ENCODE measurements at regions not wholly inside any gene's neighbourhood (a gene's known extent, or its start where the extent isn't known, plus 50 kb on each side); places are given as distances from the start of the nearest gene placed in this dataset.

DNA sequence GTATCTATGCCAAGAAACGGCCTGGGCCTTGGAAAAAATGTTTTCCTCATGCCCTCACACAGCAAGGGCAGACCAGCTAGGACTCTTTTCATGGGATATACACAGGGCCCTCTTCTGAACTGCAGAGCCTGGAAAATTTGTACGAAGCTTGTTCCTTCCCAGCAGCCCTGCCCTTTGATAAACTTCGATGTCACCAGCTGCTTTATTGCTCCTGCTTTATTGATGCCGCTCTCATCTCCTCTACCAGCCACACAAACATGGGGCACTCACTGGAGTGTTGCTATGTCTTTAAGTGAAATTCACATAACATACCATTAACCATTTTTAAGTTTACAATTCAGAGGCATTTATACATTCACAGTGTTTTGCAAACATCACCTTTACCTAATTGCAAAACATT, 197.9 kb downstream of the KTN1 start:
- intact Hi-C loops (cut with DNase I), result no loop called here
- Histone ChIP-seq H3K4me3 (no peak overlapping the region), H3K9me3 (no peaks in the 10 kb centered on the region), H3K36me3 (no peaks in the 10 kb centered on the region), H3K27me3 (no peaks in the 10 kb centered on the region), H3K4me1 (peaks cover 15 to 21% (median 18%) of the 10 kb centered on the region in 4 donors), H3K27ac (replicated peaks in 1 of 4) (no peak overlapping the region)
- DNase-seq (ENCODE audit: extremely low spot score), result no peak
- WGBS, result 65% methylated on average over 4 of the region's 4 CpGs
- TF ChIP-seq POLR2AphosphoS5 (IDR thresholded peaks at IDR 0.05), result no peak
- TF ChIP-seq, protein P1, sequence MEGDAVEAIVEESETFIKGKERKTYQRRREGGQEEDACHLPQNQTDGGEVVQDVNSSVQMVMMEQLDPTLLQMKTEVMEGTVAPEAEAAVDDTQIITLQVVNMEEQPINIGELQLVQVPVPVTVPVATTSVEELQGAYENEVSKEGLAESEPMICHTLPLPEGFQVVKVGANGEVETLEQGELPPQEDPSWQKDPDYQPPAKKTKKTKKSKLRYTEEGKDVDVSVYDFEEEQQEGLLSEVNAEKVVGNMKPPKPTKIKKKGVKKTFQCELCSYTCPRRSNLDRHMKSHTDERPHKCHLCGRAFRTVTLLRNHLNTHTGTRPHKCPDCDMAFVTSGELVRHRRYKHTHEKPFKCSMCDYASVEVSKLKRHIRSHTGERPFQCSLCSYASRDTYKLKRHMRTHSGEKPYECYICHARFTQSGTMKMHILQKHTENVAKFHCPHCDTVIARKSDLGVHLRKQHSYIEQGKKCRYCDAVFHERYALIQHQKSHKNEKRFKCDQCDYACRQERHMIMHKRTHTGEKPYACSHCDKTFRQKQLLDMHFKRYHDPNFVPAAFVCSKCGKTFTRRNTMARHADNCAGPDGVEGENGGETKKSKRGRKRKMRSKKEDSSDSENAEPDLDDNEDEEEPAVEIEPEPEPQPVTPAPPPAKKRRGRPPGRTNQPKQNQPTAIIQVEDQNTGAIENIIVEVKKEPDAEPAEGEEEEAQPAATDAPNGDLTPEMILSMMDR (IDR thresholded peaks at IDR 0.05), result no peak
- TF ChIP-seq EP300 (IDR thresholded peaks at IDR 0.05), result no peak
- TF ChIP-seq POLR2A (IDR thresholded peaks at IDR 0.05; ENCODE audit: low read depth), result no peak

DNA sequence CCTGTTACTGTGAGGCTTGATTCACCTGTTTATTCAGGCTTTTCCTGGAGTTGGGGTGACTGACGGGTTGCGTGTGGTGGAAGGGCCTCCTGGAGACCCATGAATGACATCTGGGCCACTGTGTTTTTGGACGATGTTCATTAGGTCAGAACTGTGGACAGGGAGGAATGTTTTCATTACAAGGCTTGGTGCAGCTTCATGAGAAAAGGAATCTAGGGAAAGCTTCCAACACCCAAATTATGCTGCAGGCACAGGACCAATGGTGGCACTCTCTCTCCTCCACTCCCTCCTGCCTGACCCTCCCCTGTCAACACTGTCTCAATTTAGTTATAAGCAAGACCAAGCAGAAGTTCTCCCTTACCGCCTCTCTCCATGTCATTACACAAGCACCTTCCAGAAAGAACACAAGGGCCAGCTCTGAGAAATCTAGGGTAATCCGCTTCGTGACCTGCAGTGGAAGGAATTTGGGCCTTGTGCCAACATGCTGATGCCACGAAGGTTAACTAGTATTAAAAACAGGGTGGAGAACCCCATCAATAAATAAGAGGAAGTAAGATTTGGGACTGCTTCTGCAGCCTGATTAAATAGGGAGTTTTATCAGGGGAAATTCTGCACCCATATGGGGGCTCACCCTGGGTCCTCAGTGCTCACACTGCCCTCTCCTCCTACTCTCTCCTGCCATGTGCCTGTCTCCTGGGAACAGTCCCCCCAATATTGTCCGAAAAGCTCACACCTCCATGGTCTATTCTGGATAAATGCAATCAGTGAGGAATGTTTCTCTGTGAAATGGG, 200.3 kb downstream of the KTN1 start:
- Histone ChIP-seq H3K27ac (replicated peaks in 1 of 4) (peak overlapping the region; percentile 4 to 46 (median 28)), H3K9me3 (no peaks in the 10 kb centered on the region), H3K4me1 (peaks cover 15 to 21% (median 18%) of the 10 kb centered on the region in 4 donors), H3K27me3 (no peaks in the 10 kb centered on the region), H3K4me3 (no peak overlapping the region), H3K36me3 (no peaks in the 10 kb centered on the region)
- 37% methylated on average over 8 of the region's 8 CpGs for WGBS
- intact Hi-C loops (cut with DNase I), result no loop called here
- no peak for DNase-seq (ENCODE audit: extremely low spot score)
- no peak for TF ChIP-seq POLR2A (IDR thresholded peaks at IDR 0.05; ENCODE audit: low read depth)
- TF ChIP-seq, protein P1 (IDR thresholded peaks at IDR 0.05), result no peak
- TF ChIP-seq POLR2AphosphoS5 (IDR thresholded peaks at IDR 0.05), result no peak
- TF ChIP-seq EP300 (IDR thresholded peaks at IDR 0.05), result no peak

DNA sequence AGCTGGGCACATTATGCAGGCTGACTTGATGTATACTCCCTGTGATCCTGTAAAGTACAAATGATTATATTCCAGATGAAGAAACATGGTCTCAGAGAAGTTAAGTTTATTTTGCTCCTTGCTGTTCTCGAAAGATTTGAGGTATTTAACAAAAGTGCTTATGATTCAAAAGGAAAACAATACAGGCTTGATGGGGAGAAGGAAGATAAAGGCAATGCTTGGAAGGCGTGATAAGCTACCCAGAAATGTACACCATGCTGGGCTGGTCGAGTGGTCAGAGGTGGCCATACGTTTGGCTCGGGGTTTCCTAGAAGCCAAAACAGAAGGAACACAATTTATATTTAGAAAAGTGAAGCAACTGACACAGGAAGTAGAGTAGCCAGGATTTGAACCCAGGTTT, 201.0 kb downstream of the KTN1 start:
- TF ChIP-seq POLR2A (IDR thresholded peaks at IDR 0.05; ENCODE audit: low read depth), result no peak
- TF ChIP-seq, protein P1 (IDR thresholded peaks at IDR 0.05), result no peak
- TF ChIP-seq POLR2AphosphoS5 (IDR thresholded peaks at IDR 0.05), result no peak
- no peak for TF ChIP-seq EP300 (IDR thresholded peaks at IDR 0.05)
- no peak for DNase-seq (ENCODE audit: extremely low spot score)
- Histone ChIP-seq H3K36me3 (no peaks in the 10 kb centered on the region), H3K27ac (replicated peaks in 1 of 4) (peak overlapping the region in 2 of 4 donors; percentile 20 to 41), H3K4me1 (peaks cover 15 to 21% (median 18%) of the 10 kb centered on the region in 4 donors), H3K9me3 (no peaks in the 10 kb centered on the region), H3K4me3 (no peak overlapping the region), H3K27me3 (no peaks in the 10 kb centered on the region)
- intact Hi-C loops (cut with DNase I), result no loop called here
- 84% methylated on average over 5 of the region's 5 CpGs for WGBS

GRCh38 chr14:55782166-55782565, 202.2 kb downstream of the KTN1 start:
- Histone ChIP-seq H3K27me3 (no peaks in the 10 kb centered on the region), H3K9me3 (no peaks in the 10 kb centered on the region), H3K36me3 (no peaks in the 10 kb centered on the region), H3K4me3 (no peak overlapping the region), H3K27ac (replicated peaks in 1 of 4) (no peak overlapping the region), H3K4me1 (peaks cover 15 to 21% (median 18%) of the 10 kb centered on the region in 4 donors)
- no peak for DNase-seq (ENCODE audit: extremely low spot score)
- intact Hi-C loops (cut with DNase I), result no loop called here
- TF ChIP-seq EP300 (IDR thresholded peaks at IDR 0.05) (no peak), POLR2AphosphoS5 (IDR thresholded peaks at IDR 0.05) (no peak), POLR2A (IDR thresholded peaks at IDR 0.05; ENCODE audit: low read depth) (no peak)
- TF ChIP-seq, protein P1 (IDR thresholded peaks at IDR 0.05), result no peak
